ENCODE measurements at regions not wholly inside any gene's neighbourhood (a gene's known extent, or its start where the extent isn't known, plus 50 kb on each side); places are given as distances from the start of the nearest gene placed in this dataset.
A peak's percentile ranks its signal among the peaks of the same experiment; 100 is the strongest.

DNA sequence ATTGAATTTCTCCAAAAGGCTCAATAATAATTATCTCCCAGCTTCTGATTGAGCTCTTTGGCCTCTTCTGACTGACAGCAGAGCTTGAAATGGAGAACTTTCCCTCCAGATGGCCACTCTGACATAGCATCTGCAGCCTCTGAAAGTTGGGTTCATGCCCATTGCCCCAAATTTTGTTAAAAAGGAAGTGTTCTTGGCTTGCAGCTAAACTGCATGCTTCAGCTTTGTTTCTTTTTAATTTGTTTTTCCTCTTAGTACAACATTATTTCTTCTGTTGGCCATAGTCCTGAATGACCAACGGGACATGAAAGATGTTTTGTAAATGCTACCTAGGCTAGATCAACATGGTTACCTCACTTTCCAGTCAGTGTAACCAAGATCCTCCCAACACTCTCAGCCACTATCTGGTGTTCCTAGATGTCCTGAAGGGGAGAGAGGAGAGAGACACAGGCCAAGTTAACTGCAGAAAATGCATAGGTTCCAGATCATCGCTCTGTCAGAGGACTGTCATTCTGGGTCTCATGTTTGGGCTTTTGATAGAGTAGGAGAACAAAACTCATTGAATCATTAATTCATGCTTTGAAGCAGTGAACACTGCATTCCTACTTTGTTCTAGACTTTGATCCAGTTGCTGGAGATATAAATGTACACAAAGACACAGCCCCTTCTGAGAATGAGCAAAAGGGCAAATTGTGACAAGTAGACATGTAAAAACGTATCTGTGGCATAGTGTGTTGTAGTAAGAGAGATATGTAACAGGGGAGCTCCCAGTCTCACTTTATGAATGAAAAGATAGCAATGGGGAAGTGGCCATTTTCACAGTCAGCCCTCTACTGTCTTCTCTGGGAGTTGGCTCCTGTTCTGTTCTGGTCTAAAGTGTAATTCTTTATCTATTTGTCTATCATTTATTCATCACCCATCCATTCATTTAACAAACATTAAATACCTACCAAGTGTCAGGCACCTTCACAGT, 156.2 kb downstream of the ZNF621 start:
- DNase-seq (no peak), ATAC-seq (no peak)
- Histone ChIP-seq H3K27ac (no peak overlapping the region), H3K4me3 (no peak overlapping the region), H3K9me3 (no peaks in the 10 kb centered on the region), H3K36me3 (no peaks in the 10 kb centered on the region), H3K27me3 (ENCODE audit: low read depth) (no peaks in the 10 kb centered on the region), H3K4me1 (no peaks in the 10 kb centered on the region)
- intact Hi-C loops (cut with DNase I), result no loop called here
- TF ChIP-seq, protein P1, sequence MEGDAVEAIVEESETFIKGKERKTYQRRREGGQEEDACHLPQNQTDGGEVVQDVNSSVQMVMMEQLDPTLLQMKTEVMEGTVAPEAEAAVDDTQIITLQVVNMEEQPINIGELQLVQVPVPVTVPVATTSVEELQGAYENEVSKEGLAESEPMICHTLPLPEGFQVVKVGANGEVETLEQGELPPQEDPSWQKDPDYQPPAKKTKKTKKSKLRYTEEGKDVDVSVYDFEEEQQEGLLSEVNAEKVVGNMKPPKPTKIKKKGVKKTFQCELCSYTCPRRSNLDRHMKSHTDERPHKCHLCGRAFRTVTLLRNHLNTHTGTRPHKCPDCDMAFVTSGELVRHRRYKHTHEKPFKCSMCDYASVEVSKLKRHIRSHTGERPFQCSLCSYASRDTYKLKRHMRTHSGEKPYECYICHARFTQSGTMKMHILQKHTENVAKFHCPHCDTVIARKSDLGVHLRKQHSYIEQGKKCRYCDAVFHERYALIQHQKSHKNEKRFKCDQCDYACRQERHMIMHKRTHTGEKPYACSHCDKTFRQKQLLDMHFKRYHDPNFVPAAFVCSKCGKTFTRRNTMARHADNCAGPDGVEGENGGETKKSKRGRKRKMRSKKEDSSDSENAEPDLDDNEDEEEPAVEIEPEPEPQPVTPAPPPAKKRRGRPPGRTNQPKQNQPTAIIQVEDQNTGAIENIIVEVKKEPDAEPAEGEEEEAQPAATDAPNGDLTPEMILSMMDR (IDR thresholded peaks at IDR 0.05), result no peak

DNA sequence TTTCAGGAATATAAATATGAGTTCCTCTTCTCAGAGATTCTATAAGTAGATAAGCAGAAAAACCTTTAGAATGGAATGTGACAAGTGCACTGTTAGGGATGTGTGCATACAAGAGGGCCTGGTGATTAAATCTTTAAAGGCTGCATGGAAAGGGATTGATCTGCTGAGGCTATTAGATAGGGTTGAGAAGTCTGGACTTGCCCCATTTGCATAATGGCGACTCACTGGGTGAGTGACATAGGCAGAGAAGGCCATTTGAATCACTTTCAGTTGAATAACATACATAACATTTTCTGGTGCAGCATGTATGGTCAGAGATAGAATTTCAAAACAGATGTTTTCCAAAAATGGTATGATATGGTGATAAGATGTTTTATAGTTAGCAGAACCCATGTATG, 156.9 kb downstream of the ZNF621 start:
- H3K4me1 ChIP-seq, result no peaks in the 10 kb centered on the region
- intact Hi-C loops (cut with DNase I), result no loop called here
- DNase-seq (no peak), ATAC-seq (no peak)
- no peaks in the 10 kb centered on the region for H3K36me3 ChIP-seq
- H3K27ac ChIP-seq, result no peak overlapping the region
- no peaks in the 10 kb centered on the region for H3K9me3 ChIP-seq
- no peaks in the 10 kb centered on the region for H3K27me3 ChIP-seq (ENCODE audit: low read depth)
- no peak overlapping the region for H3K4me3 ChIP-seq
- TF ChIP-seq, protein P1 (IDR thresholded peaks at IDR 0.05), result no peak

DNA sequence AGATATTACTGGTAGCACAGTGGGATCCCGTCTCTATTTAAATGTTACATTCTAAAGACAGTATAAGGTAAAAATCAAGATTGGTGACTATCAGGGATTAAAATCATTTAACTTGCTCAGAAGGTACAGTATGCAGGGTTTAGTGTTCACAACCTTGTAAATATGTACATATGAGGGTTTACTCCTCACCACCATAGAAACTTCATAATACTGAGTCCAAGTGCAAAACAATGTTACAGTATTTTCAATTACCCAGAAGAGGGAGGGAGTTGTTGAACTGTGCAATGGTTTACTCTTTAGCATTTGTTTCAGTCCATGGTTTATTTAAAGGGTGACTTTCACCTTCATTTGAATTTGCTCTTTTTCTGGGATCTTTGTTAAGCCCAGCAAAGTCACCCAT, 165.1 kb downstream of the ZNF621 start:
- H3K4me1 ChIP-seq, result peaks cover 32% of the 10 kb centered on the region
- H3K27ac ChIP-seq, result no peak overlapping the region
- DNase-seq (no peak), ATAC-seq (no peak)
- TF ChIP-seq, protein P1 (IDR thresholded peaks at IDR 0.05), result no peak
- intact Hi-C loops (cut with DNase I), result no loop called here
- H3K4me3 ChIP-seq, result no peak overlapping the region
- no peaks in the 10 kb centered on the region for H3K9me3 ChIP-seq
- no peaks in the 10 kb centered on the region for H3K36me3 ChIP-seq
- no peaks in the 10 kb centered on the region for H3K27me3 ChIP-seq (ENCODE audit: low read depth)

DNA sequence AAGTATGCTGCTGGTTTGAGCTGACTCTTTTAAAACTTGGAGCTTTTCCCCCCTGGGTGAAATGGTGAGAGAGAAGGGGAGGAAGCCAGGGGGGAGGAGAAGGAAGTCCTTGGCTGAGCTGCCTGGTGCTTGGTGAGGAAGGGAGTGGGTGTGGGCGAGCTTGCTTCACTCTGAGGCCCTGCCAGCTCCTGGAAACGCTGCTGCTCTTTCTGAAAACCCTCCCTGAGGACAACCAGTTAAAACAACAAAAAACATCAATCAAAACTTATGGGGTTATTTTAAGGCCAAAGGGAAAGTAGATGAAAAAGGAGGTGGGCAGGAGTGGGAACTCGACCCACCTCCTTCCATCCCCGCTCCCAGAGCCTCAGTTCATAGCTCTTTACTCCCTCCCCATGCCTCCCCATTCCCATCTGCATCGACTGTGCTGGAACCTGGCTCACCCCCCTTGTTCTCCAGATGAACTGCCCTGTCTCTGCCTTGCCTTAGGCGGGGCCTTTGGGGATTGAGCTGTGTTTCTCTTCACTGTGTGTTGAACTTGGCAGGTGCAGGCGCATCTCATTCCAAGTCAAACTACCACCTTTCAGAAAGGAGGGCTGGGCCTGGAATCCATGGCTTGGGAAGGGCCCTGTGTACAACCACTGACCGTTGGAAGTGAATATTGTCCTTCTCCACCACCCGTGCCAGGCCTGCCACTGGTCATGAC, 166.1 kb downstream of the ZNF621 start:
- H3K4me1 ChIP-seq, result peaks cover 42% of the 10 kb centered on the region
- no peaks in the 10 kb centered on the region for H3K9me3 ChIP-seq
- ATAC-seq (peak; percentile 86 to 91), DNase-seq (peak; percentile 75)
- intact Hi-C loops (cut with DNase I), result no loop called here
- H3K27ac ChIP-seq, result peak overlapping the region; percentile 39
- H3K27me3 ChIP-seq (ENCODE audit: low read depth), result no peaks in the 10 kb centered on the region
- TF ChIP-seq, protein P1 (IDR thresholded peaks at IDR 0.05), result no peak
- no peak overlapping the region for H3K4me3 ChIP-seq
- H3K36me3 ChIP-seq, result no peaks in the 10 kb centered on the region

DNA sequence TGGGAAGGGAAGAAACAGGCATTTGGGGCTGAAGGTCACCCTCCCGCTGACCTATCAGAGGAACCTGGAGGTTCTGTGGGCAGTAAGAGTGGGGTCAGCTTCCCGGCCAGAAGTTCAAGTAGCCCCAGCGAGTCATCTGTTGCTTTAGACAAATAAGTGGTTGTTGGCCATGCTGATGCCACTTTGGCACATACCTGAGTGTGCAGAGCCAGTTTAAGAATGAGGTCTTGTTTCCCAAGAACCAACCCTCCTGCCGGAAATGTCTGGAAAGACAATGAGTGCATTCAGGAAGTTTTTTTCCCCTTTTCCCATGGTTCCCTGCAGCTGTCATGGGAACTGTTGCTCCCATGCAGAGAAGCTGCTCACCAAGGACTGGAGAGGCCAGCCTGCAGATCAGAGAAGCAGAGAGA, 166.7 kb downstream of the ZNF621 start:
- DNase-seq (no peak), ATAC-seq (peak; percentile 47 to 48)
- intact Hi-C loops (cut with DNase I), result no loop called here
- Histone ChIP-seq H3K27ac (peak overlapping the region; percentile 39), H3K36me3 (no peaks in the 10 kb centered on the region), H3K9me3 (no peaks in the 10 kb centered on the region), H3K4me3 (no peak overlapping the region), H3K4me1 (peaks cover 44% of the 10 kb centered on the region), H3K27me3 (ENCODE audit: low read depth) (no peaks in the 10 kb centered on the region)
- TF ChIP-seq, protein P1 (IDR thresholded peaks at IDR 0.05), result no peak
